ENCODE measurements at regions not wholly inside any gene's neighbourhood (a gene's known extent, or its start where the extent isn't known, plus 50 kb on each side); places are given as distances from the start of the nearest gene placed in this dataset.

- no peak for TF ChIP-seq CTCF (IDR thresholded peaks at IDR 0.05)
- no peak for TF ChIP-seq POLR2A (IDR thresholded peaks at IDR 0.05)
Measured at GRCh38 chr6:105746130-105746505, 340.0 kb upstream of the PRDM1 start.

All from testis (tissue), 2 donors.